HG02588 (cell line): ENCODE measurements at regions not wholly inside any gene's neighbourhood (a gene's known extent, or its start where the extent isn't known, plus 50 kb on each side); places are given as distances from the start of the nearest gene placed in this dataset.
A peak's percentile ranks its signal among the peaks of the same experiment; 100 is the strongest.

Experiments
- ATAC-seq: cut with Tn5 transposase; IDR thresholded peaks from one replicate; pipeline ENCODE4 v1.9.1; 2021; ENCODE audit warnings: mild to moderate bottlenecking, moderate library complexity; ENCODE audit not compliant: unreplicated experiment

GRCh38 chr6:6780231-6780630 lies 191.7 kb downstream of the LY86 start:
- ATAC-seq, result no peak

- ATAC-seq, result no peak
Measured at GRCh38 chr6:6781172-6781872, 192.8 kb downstream of the LY86 start.

- ATAC-seq, result no peak
Measured at GRCh38 chr6:6781873-6782227, 193.3 kb downstream of the LY86 start.

- ATAC-seq, result no peak
Measured at GRCh38 chr6:6783721-6784120, 195.2 kb downstream of the LY86 start.

- ATAC-seq, result no peak
Measured at GRCh38 chr6:6784514-6785162, 196.1 kb downstream of the LY86 start.

- no peak for ATAC-seq
Measured at GRCh38 chr6:6785163-6785521, 196.6 kb downstream of the LY86 start.

- no peak for ATAC-seq
Measured at GRCh38 chr6:6788394-6789032, 200.0 kb downstream of the LY86 start.

- ATAC-seq, result no peak
Measured at GRCh38 chr6:6790393-6790792, 201.9 kb downstream of the LY86 start.

- no peak for ATAC-seq
Measured at GRCh38 chr6:6790891-6791290, 202.4 kb downstream of the LY86 start.

- ATAC-seq, result no peak
Measured at GRCh38 chr6:6793388-6794250, 205.1 kb downstream of the LY86 start.

- ATAC-seq, result no peak
Measured at GRCh38 chr6:6795393-6795792, 206.9 kb downstream of the LY86 start.

- ATAC-seq, result no peak
Measured at GRCh38 chr6:6796818-6797217, 208.3 kb downstream of the LY86 start.

GRCh38 chr6:6798448-6798860 lies 209.9 kb downstream of the LY86 start:
- no peak for ATAC-seq

- ATAC-seq, result no peak
Measured at GRCh38 chr6:6801005-6801335, 212.4 kb downstream of the LY86 start.

- ATAC-seq, result no peak
Measured at GRCh38 chr6:6801635-6802218, 213.2 kb downstream of the LY86 start.

GRCh38 chr6:6803180-6803977 lies 214.9 kb downstream of the LY86 start:
- peak; percentile 77 for ATAC-seq

GRCh38 chr6:6804843-6805615 lies 216.5 kb downstream of the LY86 start:
- no peak for ATAC-seq

GRCh38 chr6:6806844-6807518 lies 218.5 kb downstream of the LY86 start:
- no peak for ATAC-seq

GRCh38 chr6:6808343-6808742 lies 219.8 kb downstream of the LY86 start:
- no peak for ATAC-seq
